ENCODE measurements at regions not wholly inside any gene's neighbourhood (a gene's known extent, or its start where the extent isn't known, plus 50 kb on each side); places are given as distances from the start of the nearest gene placed in this dataset.

GRCh38 chr13:80284290-80284689 is 56.6 kb downstream of the SPRY2 start:
- no peaks in the 10 kb centered on the region for H3K9me3 Mint-ChIP-seq (ENCODE audit: insufficient read depth)
- no peak for ATAC-seq
- no peaks in the 10 kb centered on the region for H3K36me3 Mint-ChIP-seq (ENCODE audit: low read depth)
- no peak overlapping the region for H3K4me3 Mint-ChIP-seq
- no peak overlapping the region for H3K27ac Mint-ChIP-seq
- H3K27me3 Mint-ChIP-seq (ENCODE audit: low read depth): no peaks in the 10 kb centered on the region
- POLR2A ChIA-PET: no interaction called here
- CTCF ChIA-PET: no interaction called here
- no peaks in the 10 kb centered on the region for H3K4me1 Mint-ChIP-seq (ENCODE audit: low read depth)
- no peak for DNase-seq

- Mint-ChIP-seq H3K9me3 (ENCODE audit: insufficient read depth) (no peaks in the 10 kb centered on the region), H3K27me3 (ENCODE audit: low read depth) (no peaks in the 10 kb centered on the region), H3K36me3 (ENCODE audit: low read depth) (no peaks in the 10 kb centered on the region), H3K4me3 (no peak overlapping the region), H3K4me1 (ENCODE audit: low read depth) (no peaks in the 10 kb centered on the region), H3K27ac (no peak overlapping the region)
- no peak for ATAC-seq
- CTCF ChIA-PET: no interaction called here
- POLR2A ChIA-PET: no interaction called here
- no peak for DNase-seq
Observed at GRCh38 chr13:80278706-80279105, 62.2 kb downstream of the SPRY2 start.

- no peak for ATAC-seq
- no peaks in the 10 kb centered on the region for H3K27me3 Mint-ChIP-seq (ENCODE audit: low read depth)
- DNase-seq: no peak
- POLR2A ChIA-PET: no interaction called here
- no peaks in the 10 kb centered on the region for H3K9me3 Mint-ChIP-seq (ENCODE audit: insufficient read depth)
- H3K27ac Mint-ChIP-seq: no peak overlapping the region
- CTCF ChIA-PET: no interaction called here
- no peaks in the 10 kb centered on the region for H3K36me3 Mint-ChIP-seq (ENCODE audit: low read depth)
- H3K4me1 Mint-ChIP-seq (ENCODE audit: low read depth): no peaks in the 10 kb centered on the region
- H3K4me3 Mint-ChIP-seq: no peak overlapping the region
Observed at GRCh38 chr13:80276371-80277289, 64.3 kb downstream of the SPRY2 start.

- no peak overlapping the region for H3K4me3 Mint-ChIP-seq
- H3K27me3 Mint-ChIP-seq (ENCODE audit: low read depth): no peaks in the 10 kb centered on the region
- no peak overlapping the region for H3K27ac Mint-ChIP-seq
- ChIA-PET CTCF (no interaction called here), POLR2A (no interaction called here)
- H3K36me3 Mint-ChIP-seq (ENCODE audit: low read depth): no peaks in the 10 kb centered on the region
- no peak for DNase-seq
- no peak for ATAC-seq
- no peaks in the 10 kb centered on the region for H3K9me3 Mint-ChIP-seq (ENCODE audit: insufficient read depth)
- no peaks in the 10 kb centered on the region for H3K4me1 Mint-ChIP-seq (ENCODE audit: low read depth)
Observed at GRCh38 chr13:80274643-80275042, 66.3 kb downstream of the SPRY2 start.

DNA sequence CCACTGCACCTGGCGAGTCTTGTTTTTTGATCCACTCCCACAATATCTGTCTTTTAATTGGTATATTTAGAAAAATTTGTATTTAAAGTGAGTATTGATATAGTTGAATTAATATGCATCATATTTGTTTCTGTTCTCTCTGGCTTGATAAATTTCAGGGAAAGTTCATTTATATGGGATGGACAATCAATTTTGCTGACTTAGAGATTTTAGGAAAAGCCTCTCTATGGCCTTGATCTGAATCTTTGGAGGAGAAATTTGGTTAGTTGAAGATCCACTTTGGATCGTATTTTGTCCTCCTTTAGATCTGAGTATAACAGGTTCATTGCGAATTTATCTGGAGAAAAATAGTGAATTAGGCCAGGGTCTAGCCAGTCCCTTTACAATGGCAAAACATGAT is 67.2 kb downstream of the SPRY2 start:
- Mint-ChIP-seq H3K36me3 (ENCODE audit: low read depth) (no peaks in the 10 kb centered on the region), H3K4me1 (ENCODE audit: low read depth) (no peaks in the 10 kb centered on the region), H3K27me3 (ENCODE audit: low read depth) (no peaks in the 10 kb centered on the region), H3K4me3 (no peak overlapping the region), H3K9me3 (ENCODE audit: insufficient read depth) (no peaks in the 10 kb centered on the region), H3K27ac (no peak overlapping the region)
- no peak for DNase-seq
- CTCF ChIA-PET: no interaction called here
- POLR2A ChIA-PET: no interaction called here
- ATAC-seq: no peak

- Mint-ChIP-seq H3K27ac (no peak overlapping the region), H3K27me3 (ENCODE audit: low read depth) (no peaks in the 10 kb centered on the region), H3K36me3 (ENCODE audit: low read depth) (no peaks in the 10 kb centered on the region), H3K9me3 (ENCODE audit: insufficient read depth) (no peaks in the 10 kb centered on the region), H3K4me3 (no peak overlapping the region), H3K4me1 (ENCODE audit: low read depth) (no peaks in the 10 kb centered on the region)
- ATAC-seq (no peak), DNase-seq (no peak)
- ChIA-PET POLR2A (no interaction called here), CTCF (no interaction called here)
Observed at GRCh38 chr13:80265348-80265747, 75.6 kb downstream of the SPRY2 start.

DNA sequence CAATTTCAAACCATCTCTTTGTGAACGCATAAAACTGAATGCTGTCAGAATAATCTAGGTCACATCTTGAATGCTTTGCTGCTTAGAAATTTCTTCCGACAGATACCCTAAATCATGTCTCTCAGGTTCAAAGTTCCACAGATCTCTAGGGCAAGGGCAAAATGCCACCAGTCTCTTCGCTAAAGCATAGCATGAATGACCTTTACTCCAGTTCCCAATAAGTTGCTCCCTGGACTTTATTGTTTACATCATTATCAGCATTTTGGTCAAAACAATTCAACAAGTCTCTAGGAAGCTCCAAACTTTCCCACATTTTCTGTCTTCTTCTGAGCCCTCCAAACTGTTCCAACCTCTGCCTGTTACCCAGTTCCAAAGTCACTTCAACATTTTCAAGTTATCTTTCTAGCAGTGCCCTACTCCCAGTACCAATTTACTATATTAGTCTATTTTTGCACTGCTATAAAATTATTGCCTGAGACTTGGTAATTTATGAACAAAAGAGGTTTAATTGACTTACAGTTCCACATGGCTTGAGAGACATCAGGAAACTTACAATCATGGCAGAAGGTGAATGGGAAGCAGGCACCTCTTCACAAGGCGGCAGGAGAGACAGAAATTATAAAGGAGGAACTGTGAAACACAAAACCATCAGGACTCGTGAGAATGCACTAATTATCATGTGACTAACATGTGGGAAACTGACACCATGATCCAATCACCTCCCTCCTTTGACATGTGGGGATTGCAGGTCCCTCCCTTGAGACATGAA is 77.0 kb downstream of the SPRY2 start:
- H3K27me3 Mint-ChIP-seq (ENCODE audit: low read depth): no peaks in the 10 kb centered on the region
- H3K9me3 Mint-ChIP-seq (ENCODE audit: insufficient read depth): no peaks in the 10 kb centered on the region
- no peak overlapping the region for H3K4me3 Mint-ChIP-seq
- no peaks in the 10 kb centered on the region for H3K4me1 Mint-ChIP-seq (ENCODE audit: low read depth)
- ChIA-PET POLR2A (no interaction called here), CTCF (no interaction called here)
- DNase-seq (no peak), ATAC-seq (no peak)
- no peaks in the 10 kb centered on the region for H3K36me3 Mint-ChIP-seq (ENCODE audit: low read depth)
- H3K27ac Mint-ChIP-seq: no peak overlapping the region

DNA sequence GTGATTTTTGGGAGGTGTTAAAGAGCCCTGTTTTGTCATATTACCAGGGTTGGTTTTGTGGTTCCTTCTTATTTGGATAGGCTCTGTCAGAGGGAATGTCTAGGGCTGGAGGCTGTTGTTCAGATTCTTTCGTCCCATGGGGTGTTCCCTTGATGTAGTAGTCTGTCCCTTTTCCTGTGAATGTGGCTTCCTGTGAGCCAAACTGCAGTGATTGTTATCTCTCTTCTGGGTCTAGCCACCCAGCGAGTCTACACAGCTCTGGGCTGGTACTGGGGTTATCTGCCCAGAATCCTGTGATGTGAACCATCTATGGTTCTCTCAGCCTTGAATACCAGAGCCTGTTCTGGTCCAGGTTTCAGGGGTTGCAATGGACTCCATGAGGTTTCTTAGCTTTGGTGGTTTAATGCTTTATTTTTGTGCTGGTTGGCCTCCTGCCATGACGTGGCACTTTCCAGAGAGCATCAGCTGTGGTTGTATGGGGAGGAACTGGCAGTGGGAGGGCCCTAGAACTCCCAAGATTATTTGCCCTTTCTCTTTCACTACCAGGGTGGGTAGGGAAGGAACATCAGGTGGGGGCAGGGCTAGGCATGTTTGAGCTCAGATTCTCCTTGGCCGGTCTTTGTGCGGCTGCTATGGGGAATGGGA is 78.8 kb downstream of the SPRY2 start:
- Mint-ChIP-seq H3K27me3 (ENCODE audit: low read depth) (no peaks in the 10 kb centered on the region), H3K4me3 (no peak overlapping the region), H3K4me1 (ENCODE audit: low read depth) (no peaks in the 10 kb centered on the region), H3K27ac (no peak overlapping the region), H3K36me3 (ENCODE audit: low read depth) (no peaks in the 10 kb centered on the region), H3K9me3 (ENCODE audit: insufficient read depth) (no peaks in the 10 kb centered on the region)
- ATAC-seq (no peak), DNase-seq (no peak)
- CTCF ChIA-PET: no interaction called here
- POLR2A ChIA-PET: no interaction called here

- POLR2A ChIA-PET: no interaction called here
- no peak overlapping the region for H3K27ac Mint-ChIP-seq
- no peaks in the 10 kb centered on the region for H3K9me3 Mint-ChIP-seq (ENCODE audit: insufficient read depth)
- CTCF ChIA-PET: no interaction called here
- ATAC-seq: no peak
- H3K36me3 Mint-ChIP-seq (ENCODE audit: low read depth): no peaks in the 10 kb centered on the region
- H3K27me3 Mint-ChIP-seq (ENCODE audit: low read depth): no peaks in the 10 kb centered on the region
- no peaks in the 10 kb centered on the region for H3K4me1 Mint-ChIP-seq (ENCODE audit: low read depth)
- no peak overlapping the region for H3K4me3 Mint-ChIP-seq
- DNase-seq: no peak
Observed at GRCh38 chr13:80259159-80259558, 81.8 kb downstream of the SPRY2 start.

- no peaks in the 10 kb centered on the region for H3K27me3 Mint-ChIP-seq (ENCODE audit: low read depth)
- ATAC-seq (no peak), DNase-seq (no peak)
- no peak overlapping the region for H3K27ac Mint-ChIP-seq
- CTCF ChIA-PET: no interaction called here
- no peaks in the 10 kb centered on the region for H3K9me3 Mint-ChIP-seq (ENCODE audit: insufficient read depth)
- H3K4me3 Mint-ChIP-seq: no peak overlapping the region
- no peaks in the 10 kb centered on the region for H3K4me1 Mint-ChIP-seq (ENCODE audit: low read depth)
- POLR2A ChIA-PET: no interaction called here
- no peaks in the 10 kb centered on the region for H3K36me3 Mint-ChIP-seq (ENCODE audit: low read depth)
Observed at GRCh38 chr13:80256352-80256932, 84.5 kb downstream of the SPRY2 start.

GRCh38 chr13:80255946-80256345 is 85.0 kb downstream of the SPRY2 start:
- ATAC-seq (no peak), DNase-seq (no peak)
- H3K36me3 Mint-ChIP-seq (ENCODE audit: low read depth): no peaks in the 10 kb centered on the region
- H3K9me3 Mint-ChIP-seq (ENCODE audit: insufficient read depth): no peaks in the 10 kb centered on the region
- ChIA-PET POLR2A (no interaction called here), CTCF (no interaction called here)
- no peak overlapping the region for H3K4me3 Mint-ChIP-seq
- no peak overlapping the region for H3K27ac Mint-ChIP-seq
- no peaks in the 10 kb centered on the region for H3K4me1 Mint-ChIP-seq (ENCODE audit: low read depth)
- no peaks in the 10 kb centered on the region for H3K27me3 Mint-ChIP-seq (ENCODE audit: low read depth)

DNA sequence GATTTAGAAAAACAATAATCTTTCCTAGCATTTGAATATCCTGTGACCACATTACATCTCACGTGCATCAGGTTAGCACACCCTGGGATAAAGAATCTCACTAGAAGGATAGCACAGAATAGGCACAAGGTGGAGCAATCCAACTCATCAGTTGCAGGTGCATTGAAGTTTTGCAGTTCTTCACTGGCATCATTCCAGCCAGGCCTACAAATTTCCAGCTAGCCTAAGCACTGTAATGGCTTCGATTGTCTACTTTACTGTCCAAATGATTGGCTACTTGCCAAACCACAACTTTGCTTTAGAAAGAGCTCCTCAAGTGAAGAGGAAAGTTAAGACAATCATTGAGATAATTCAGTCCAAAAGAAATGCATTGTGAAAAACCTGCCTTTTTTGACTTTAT is 89.5 kb downstream of the SPRY2 start:
- no peaks in the 10 kb centered on the region for H3K4me1 Mint-ChIP-seq (ENCODE audit: low read depth)
- DNase-seq: no peak
- POLR2A ChIA-PET: no interaction called here
- no peak for ATAC-seq
- no peak overlapping the region for H3K27ac Mint-ChIP-seq
- H3K36me3 Mint-ChIP-seq (ENCODE audit: low read depth): no peaks in the 10 kb centered on the region
- CTCF ChIA-PET: no interaction called here
- H3K27me3 Mint-ChIP-seq (ENCODE audit: low read depth): no peaks in the 10 kb centered on the region
- no peak overlapping the region for H3K4me3 Mint-ChIP-seq
- H3K9me3 Mint-ChIP-seq (ENCODE audit: insufficient read depth): no peaks in the 10 kb centered on the region

All from activated CD8-positive, alpha-beta T cell treated with anti-CD3 and anti-CD28 coated beads, Interleukin-2, amount 10 ng/mL, durations not matched to agents 7 days and 5 days (primary cell).